ENCODE measurements at regions not wholly inside any gene's neighbourhood (a gene's known extent, or its start where the extent isn't known, plus 50 kb on each side); places are given as distances from the start of the nearest gene placed in this dataset.
A peak's percentile ranks its signal among the peaks of the same experiment; 100 is the strongest.
"Not testable (repeated sequence)": the region's sequence is repeated elsewhere in the genome, so short reads cannot be mapped to it uniquely, and the experiment has no call there.

- Mint-ChIP-seq H3K4me3 (no peak overlapping the region), H3K27me3 (peaks cover 3% of the 10 kb centered on the region), H3K36me3 (ENCODE audit: low read depth) (no peaks in the 10 kb centered on the region), H3K4me1 (no peaks in the 10 kb centered on the region), H3K27ac (no peak overlapping the region), H3K9me3 (ENCODE audit: low read depth) (no peaks in the 10 kb centered on the region)
- DNase-seq (no peak), ATAC-seq (no peak)
- POLR2A ChIA-PET = no interaction called here
- CTCF ChIA-PET = interaction anchor here (1.1 to 3.8 kb wide), 2 partner anchors 101 to 195 kb away, joined by 4 to 14 read pairs; no protein-coding TSS in a partner anchor
- intact Hi-C loops (cut with DNase I, micrococcal nuclease) = no loop called here
Measured at GRCh38 chr21:17390569-17390968, 122.3 kb upstream of the CXADR start.

- peaks cover 3% of the 10 kb centered on the region for H3K27me3 Mint-ChIP-seq
Measured at GRCh38 chr21:17391811-17392340, 121.0 kb upstream of the CXADR start.

GRCh38 chr21:17393413-17393812, 119.4 kb upstream of the CXADR start:
- ATAC-seq = no peak
- no peaks in the 10 kb centered on the region for H3K9me3 Mint-ChIP-seq (ENCODE audit: low read depth)
- no peak overlapping the region for H3K27ac Mint-ChIP-seq
- ChIA-PET CTCF (interaction anchor here (0.7 to 3.8 kb wide), 3 partner anchors 192 to 711 kb away, joined by 4 to 14 read pairs (median 4); no protein-coding TSS in a partner anchor), POLR2A (no interaction called here)
- intact Hi-C loops (cut with DNase I, micrococcal nuclease) = no loop called here
- no peaks in the 10 kb centered on the region for H3K36me3 Mint-ChIP-seq (ENCODE audit: low read depth)
- H3K27me3 Mint-ChIP-seq = peaks cover 3% of the 10 kb centered on the region
- no peaks in the 10 kb centered on the region for H3K4me1 Mint-ChIP-seq
- no peak for DNase-seq
- H3K4me3 Mint-ChIP-seq = no peak overlapping the region

More at GRCh38 chr21:17391811-17392340, 121.0 kb upstream of the CXADR start:
- DNase-seq (no peak), ATAC-seq (no peak)
- Mint-ChIP-seq H3K36me3 (ENCODE audit: low read depth) (no peaks in the 10 kb centered on the region), H3K9me3 (ENCODE audit: low read depth) (no peaks in the 10 kb centered on the region), H3K4me3 (no peak overlapping the region), H3K27ac (no peak overlapping the region), H3K4me1 (no peaks in the 10 kb centered on the region)
- CTCF ChIA-PET = interaction anchor here (1.1 to 3.8 kb wide), 2 partner anchors 99 to 194 kb away, joined by 4 to 14 read pairs; no protein-coding TSS in a partner anchor
- intact Hi-C loops (cut with DNase I, micrococcal nuclease) = no loop called here
- POLR2A ChIA-PET = no interaction called here

GRCh38 chr21:17396948-17397347, 115.9 kb upstream of the CXADR start:
- Mint-ChIP-seq H3K27ac (no peak overlapping the region), H3K9me3 (ENCODE audit: low read depth) (no peaks in the 10 kb centered on the region), H3K4me3 (no peak overlapping the region), H3K27me3 (no peaks in the 10 kb centered on the region), H3K36me3 (ENCODE audit: low read depth) (no peaks in the 10 kb centered on the region), H3K4me1 (no peaks in the 10 kb centered on the region)
- ATAC-seq (no peak), DNase-seq (no peak)
- intact Hi-C loops (cut with DNase I, micrococcal nuclease) = no loop called here
- ChIA-PET POLR2A (no interaction called here), CTCF (interaction anchor here (4.8 kb wide), 1 partner anchor 10 kb away, joined by 17 read pairs; no protein-coding TSS in a partner anchor)

- intact Hi-C loops (cut with DNase I, micrococcal nuclease) = no loop called here
Measured at GRCh38 chr21:17397703-17398102, 115.1 kb upstream of the CXADR start.

GRCh38 chr21:17398954-17399353, 113.9 kb upstream of the CXADR start:
- H3K4me3 Mint-ChIP-seq; DNase-seq; intact Hi-C loops (cut with DNase I, micrococcal nuclease); H3K9me3 Mint-ChIP-seq (ENCODE audit: low read depth); H3K27ac Mint-ChIP-seq; H3K4me1 Mint-ChIP-seq; ATAC-seq; H3K27me3 Mint-ChIP-seq; POLR2A ChIA-PET; H3K36me3 Mint-ChIP-seq (ENCODE audit: low read depth): not testable (repeated sequence)
- CTCF ChIA-PET = interaction anchor here (4.8 kb wide), 1 partner anchor 12 kb away, joined by 17 read pairs; no protein-coding TSS in a partner anchor

More at GRCh38 chr21:17397703-17398102, 115.1 kb upstream of the CXADR start:
- DNase-seq = no peak
- ChIA-PET CTCF (interaction anchor here (4.8 kb wide), 1 partner anchor 11 kb away, joined by 17 read pairs; no protein-coding TSS in a partner anchor), POLR2A (no interaction called here)
- Mint-ChIP-seq H3K27ac (no peak overlapping the region), H3K36me3 (ENCODE audit: low read depth) (no peaks in the 10 kb centered on the region), H3K27me3 (no peaks in the 10 kb centered on the region), H3K4me3 (no peak overlapping the region), H3K4me1 (no peaks in the 10 kb centered on the region), H3K9me3 (ENCODE audit: low read depth) (no peaks in the 10 kb centered on the region)
- no peak for ATAC-seq

- peaks cover 3% of the 10 kb centered on the region for H3K27me3 Mint-ChIP-seq
Measured at GRCh38 chr21:17402937-17403336, 109.9 kb upstream of the CXADR start.

GRCh38 chr21:17406202-17406601, 106.6 kb upstream of the CXADR start:
- peaks cover 3% of the 10 kb centered on the region for H3K27me3 Mint-ChIP-seq
- H3K4me1 Mint-ChIP-seq = no peaks in the 10 kb centered on the region
- intact Hi-C loops (cut with DNase I, micrococcal nuclease) = no loop called here
- ATAC-seq = peak; percentile 19
- H3K9me3 Mint-ChIP-seq (ENCODE audit: low read depth) = no peaks in the 10 kb centered on the region
- CTCF ChIA-PET = no interaction called here
- DNase-seq = no peak
- no peak overlapping the region for H3K4me3 Mint-ChIP-seq
- no peaks in the 10 kb centered on the region for H3K36me3 Mint-ChIP-seq (ENCODE audit: low read depth)
- H3K27ac Mint-ChIP-seq = no peak overlapping the region
- POLR2A ChIA-PET = no interaction called here

More at GRCh38 chr21:17402937-17403336, 109.9 kb upstream of the CXADR start:
- Mint-ChIP-seq H3K27ac (no peak overlapping the region), H3K36me3 (ENCODE audit: low read depth) (no peaks in the 10 kb centered on the region), H3K4me1 (no peaks in the 10 kb centered on the region), H3K9me3 (ENCODE audit: low read depth) (no peaks in the 10 kb centered on the region), H3K4me3 (no peak overlapping the region)
- ChIA-PET POLR2A (no interaction called here), CTCF (no interaction called here)
- intact Hi-C loops (cut with DNase I, micrococcal nuclease) = no loop called here
- ATAC-seq (no peak), DNase-seq (no peak)

GRCh38 chr21:17414766-17415165, 98.1 kb upstream of the CXADR start:
- no peak for DNase-seq
- Mint-ChIP-seq H3K27me3 (peaks cover 6% of the 10 kb centered on the region), H3K4me3 (no peak overlapping the region), H3K36me3 (ENCODE audit: low read depth) (no peaks in the 10 kb centered on the region), H3K9me3 (ENCODE audit: low read depth) (no peaks in the 10 kb centered on the region), H3K27ac (no peak overlapping the region), H3K4me1 (no peaks in the 10 kb centered on the region)
- intact Hi-C loops (cut with DNase I, micrococcal nuclease) = no loop called here
- ATAC-seq = no peak
- CTCF ChIA-PET = no interaction called here
- POLR2A ChIA-PET = no interaction called here

GRCh38 chr21:17416139-17416538, 96.7 kb upstream of the CXADR start:
- intact Hi-C loops (cut with DNase I, micrococcal nuclease) = no loop called here
- H3K4me3 Mint-ChIP-seq = no peak overlapping the region
- no peaks in the 10 kb centered on the region for H3K9me3 Mint-ChIP-seq (ENCODE audit: low read depth)
- peaks cover 6% of the 10 kb centered on the region for H3K27me3 Mint-ChIP-seq
- no peak overlapping the region for H3K27ac Mint-ChIP-seq
- CTCF ChIA-PET = no interaction called here
- DNase-seq = no peak
- no peaks in the 10 kb centered on the region for H3K4me1 Mint-ChIP-seq
- no peaks in the 10 kb centered on the region for H3K36me3 Mint-ChIP-seq (ENCODE audit: low read depth)
- ATAC-seq = no peak
- POLR2A ChIA-PET = no interaction called here

GRCh38 chr21:17422931-17423330, 89.9 kb upstream of the CXADR start:
- Mint-ChIP-seq H3K4me1 (no peaks in the 10 kb centered on the region), H3K27ac (no peak overlapping the region), H3K27me3 (peaks cover 5% of the 10 kb centered on the region), H3K4me3 (no peak overlapping the region), H3K9me3 (ENCODE audit: low read depth) (no peaks in the 10 kb centered on the region), H3K36me3 (ENCODE audit: low read depth) (no peaks in the 10 kb centered on the region)
- ChIA-PET CTCF (interaction anchor here (1.3 kb wide), 1 partner anchor 79 kb away, joined by 3 read pairs; no protein-coding TSS in a partner anchor), POLR2A (interaction anchor here (0.6 kb wide), 1 partner anchor 31 kb away, joined by 3 read pairs; no protein-coding TSS in a partner anchor)
- DNase-seq (no peak), ATAC-seq (no peak)
- intact Hi-C loops (cut with DNase I, micrococcal nuclease) = no loop called here

- no peak for ATAC-seq
Measured at GRCh38 chr21:17427157-17427556, 85.7 kb upstream of the CXADR start.

More at GRCh38 chr21:17427157-17427556, 85.7 kb upstream of the CXADR start:
- no peaks in the 10 kb centered on the region for H3K9me3 Mint-ChIP-seq (ENCODE audit: low read depth)
- H3K27me3 Mint-ChIP-seq = peaks cover 5% of the 10 kb centered on the region
- intact Hi-C loops (cut with DNase I, micrococcal nuclease) = no loop called here
- no peaks in the 10 kb centered on the region for H3K4me1 Mint-ChIP-seq
- POLR2A ChIA-PET = no interaction called here
- H3K36me3 Mint-ChIP-seq (ENCODE audit: low read depth) = no peaks in the 10 kb centered on the region
- H3K27ac Mint-ChIP-seq = no peak overlapping the region
- no peak overlapping the region for H3K4me3 Mint-ChIP-seq
- DNase-seq = no peak
- CTCF ChIA-PET = interaction anchor here (1.3 kb wide), 1 partner anchor 9 kb away, joined by 3 read pairs; no protein-coding TSS in a partner anchor
